ENCODE measurements at regions not wholly inside any gene's neighbourhood (a gene's known extent, or its start where the extent isn't known, plus 50 kb on each side); places are given as distances from the start of the nearest gene placed in this dataset.
A peak's percentile ranks its signal among the peaks of the same experiment; 100 is the strongest.

DNA sequence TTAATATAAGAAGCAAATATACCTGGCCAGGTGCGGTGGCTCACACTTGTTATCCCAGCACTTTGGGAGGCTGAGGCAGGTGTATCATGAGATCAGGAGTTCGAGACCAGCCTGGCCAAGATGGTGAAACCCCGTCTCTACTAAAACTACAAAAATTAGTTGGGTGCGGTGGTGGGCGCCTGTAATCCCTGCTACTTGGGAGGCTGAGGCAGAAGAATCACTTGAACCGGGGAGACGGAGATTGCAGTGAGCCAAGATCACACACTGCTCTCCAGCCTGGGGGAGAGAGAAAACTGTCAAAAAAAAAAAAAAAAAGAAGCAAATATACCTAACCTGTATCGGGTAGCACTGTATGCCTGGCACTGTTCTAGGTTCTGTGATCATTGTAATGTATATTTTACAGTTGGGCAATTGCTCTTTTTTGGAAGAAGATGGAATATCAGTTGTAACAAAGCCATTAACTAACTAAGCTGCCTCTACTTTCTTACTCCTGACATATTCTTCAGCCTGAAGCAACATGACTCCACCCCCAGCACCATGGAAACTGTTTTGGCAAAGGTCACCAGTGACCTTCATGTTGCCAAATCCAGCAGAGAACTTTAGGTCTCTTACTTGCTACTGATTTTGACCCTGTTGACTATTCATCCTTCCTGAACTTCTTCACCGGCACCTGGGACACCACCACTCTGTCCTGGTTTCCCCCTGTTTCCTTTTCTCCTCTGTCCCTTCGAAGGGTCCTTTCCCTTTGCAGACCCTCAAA, 203.8 kb downstream of the RPLP1 start:
- no peak for DNase-seq (ENCODE audit: low spot score)

DNA sequence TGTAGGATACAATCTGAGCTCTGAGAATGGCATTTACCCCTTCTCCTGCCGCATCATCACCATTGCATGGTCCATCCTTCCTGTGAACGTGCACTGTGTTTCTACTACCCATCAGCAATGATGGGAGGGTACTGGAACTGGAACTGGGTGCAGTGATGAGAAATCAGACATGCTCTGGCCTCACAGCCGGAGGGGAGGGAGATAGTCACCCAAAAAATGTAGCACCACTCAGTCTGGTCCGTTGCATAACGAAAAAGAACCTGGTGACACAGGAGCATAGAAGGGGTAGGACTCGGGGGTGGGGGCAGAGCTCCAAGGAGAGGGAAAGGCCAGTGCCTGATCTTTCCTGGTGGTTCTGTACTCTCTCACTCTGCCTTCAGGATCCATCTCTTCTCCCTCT, 205.0 kb downstream of the RPLP1 start:
- DNase-seq (ENCODE audit: low spot score), result no peak

DNA sequence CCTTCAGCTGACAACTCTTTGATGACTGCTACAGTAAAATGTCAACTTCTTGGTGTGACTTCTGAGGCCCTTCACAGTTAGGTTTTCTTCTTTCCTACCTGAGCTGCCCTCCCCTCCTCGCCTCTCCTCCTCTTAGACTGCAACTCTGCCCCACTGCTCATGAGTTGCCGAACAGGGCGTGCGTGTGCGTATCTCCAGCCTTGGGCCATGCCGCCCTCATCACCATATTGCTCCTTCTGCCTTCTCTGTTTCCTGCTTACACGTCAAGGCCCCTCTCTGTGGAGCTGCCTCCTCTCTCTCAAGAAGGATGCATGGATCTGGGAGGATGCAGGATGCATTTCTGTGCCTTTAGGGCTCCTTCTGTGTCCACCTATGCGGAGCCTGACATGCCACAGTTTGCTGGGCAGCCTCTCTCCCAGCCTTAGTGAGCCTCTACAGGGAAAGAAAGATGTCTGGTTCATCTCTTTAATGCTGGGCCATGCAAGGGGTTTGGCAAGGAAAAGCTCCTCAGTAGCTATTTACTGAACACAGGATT, 205.9 kb downstream of the RPLP1 start:
- DNase-seq (ENCODE audit: low spot score), result no peak

DNA sequence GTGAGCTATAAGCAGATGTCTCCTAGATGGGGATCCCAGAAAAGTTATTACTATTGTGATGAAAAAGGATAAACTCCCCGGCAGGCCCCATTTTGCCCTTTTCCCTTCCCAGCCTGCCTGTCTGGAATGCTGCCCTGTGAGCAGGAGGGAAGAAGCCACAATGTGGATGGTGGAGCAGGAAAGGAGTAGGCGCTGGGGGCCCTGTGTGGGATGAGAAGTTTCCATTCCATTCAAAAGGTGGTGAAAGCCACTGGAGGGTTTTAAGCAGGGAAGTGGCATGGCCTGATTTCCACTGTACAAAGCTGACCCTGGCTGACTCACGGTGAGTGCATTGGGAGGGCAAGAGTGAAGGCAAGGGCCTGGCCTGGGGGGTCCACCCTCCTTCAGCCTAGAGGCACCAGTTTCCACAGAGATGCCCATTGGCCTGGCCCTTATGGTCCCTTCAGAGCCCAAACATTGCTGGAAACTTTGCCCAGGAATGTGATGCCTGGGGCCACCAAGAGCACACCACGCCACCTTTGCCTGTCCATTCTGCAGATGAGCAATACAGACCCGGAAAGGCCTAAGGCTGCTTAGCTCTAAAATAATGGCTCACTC, 206.9 kb downstream of the RPLP1 start:
- DNase-seq (ENCODE audit: low spot score), result no peak

DNA sequence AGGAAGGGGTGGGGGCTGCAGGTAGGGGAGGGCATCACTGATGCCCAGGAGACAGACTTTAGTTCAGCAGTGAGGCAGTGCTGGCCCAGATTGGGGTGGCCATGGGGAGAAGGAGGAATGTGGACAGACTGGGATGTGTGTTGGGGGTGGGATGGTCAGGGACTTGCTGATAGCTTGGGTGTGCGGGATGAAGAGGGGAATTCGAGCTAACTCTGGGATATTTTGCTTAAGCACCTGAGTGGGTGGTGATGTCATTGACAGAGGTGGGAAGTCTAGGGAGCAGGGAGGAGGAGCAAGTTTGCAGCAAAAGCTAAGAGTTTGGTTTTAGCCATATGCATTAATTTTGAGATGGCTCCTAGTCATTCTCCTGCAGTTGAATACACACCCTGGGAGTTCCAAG, 207.5 kb downstream of the RPLP1 start:
- no peak for DNase-seq (ENCODE audit: low spot score)

DNA sequence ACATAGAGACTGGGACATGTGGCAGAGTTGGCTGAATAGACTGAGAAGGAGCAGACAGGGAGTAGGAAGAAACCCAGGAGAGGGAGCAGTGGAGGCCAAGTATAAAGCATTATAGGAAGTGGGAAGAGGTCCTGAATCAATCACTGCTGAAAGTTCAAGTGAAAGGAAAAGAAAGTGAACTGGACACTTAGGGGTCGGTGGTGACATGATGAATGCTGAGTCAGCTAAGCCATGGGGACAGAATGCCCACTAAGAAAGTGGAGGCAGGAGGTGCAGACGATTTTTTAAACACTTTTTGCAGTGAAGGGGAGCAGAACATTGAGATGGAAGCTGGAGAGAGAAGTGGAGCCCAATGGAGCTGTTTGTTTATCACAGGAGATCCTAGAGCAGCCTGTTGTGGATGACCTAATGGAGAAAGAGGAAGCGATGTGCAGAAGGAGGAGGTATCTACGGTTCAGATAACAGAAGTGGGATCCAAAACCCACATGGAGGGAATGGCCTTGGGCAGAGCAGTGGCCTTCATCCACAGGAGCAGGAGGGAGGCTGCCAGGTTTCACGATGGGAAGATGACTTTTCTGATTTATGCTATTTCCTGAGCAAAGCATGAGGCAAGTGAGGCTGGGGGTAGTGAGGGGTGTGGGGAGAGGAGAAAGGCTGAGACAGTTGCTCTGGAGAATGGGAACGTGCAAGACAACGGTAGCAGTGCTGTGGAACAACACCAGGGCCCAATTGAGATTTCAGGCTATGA, 208.2 kb downstream of the RPLP1 start:
- DNase-seq (ENCODE audit: low spot score), result no peak

DNA sequence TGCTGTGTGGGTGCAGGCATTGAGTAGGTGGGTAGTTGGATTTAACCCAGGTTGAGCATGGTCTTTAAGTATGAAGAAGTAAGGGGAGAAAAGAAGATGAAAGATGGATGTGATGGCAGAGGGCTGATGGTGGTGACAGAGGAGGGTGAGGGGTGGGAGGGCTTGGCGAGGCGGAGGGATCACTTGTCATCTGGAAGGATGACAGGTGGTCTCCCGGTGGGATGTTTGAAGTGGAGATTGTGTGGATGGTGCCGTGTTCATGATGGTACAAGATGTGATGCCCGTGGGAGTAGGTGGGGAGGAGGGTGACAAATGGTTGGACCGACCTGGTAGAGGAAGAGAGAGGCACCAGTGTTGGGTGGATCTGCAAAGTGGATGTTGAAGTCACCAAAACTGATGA, 208.8 kb downstream of the RPLP1 start:
- no peak for DNase-seq (ENCODE audit: low spot score)

DNA sequence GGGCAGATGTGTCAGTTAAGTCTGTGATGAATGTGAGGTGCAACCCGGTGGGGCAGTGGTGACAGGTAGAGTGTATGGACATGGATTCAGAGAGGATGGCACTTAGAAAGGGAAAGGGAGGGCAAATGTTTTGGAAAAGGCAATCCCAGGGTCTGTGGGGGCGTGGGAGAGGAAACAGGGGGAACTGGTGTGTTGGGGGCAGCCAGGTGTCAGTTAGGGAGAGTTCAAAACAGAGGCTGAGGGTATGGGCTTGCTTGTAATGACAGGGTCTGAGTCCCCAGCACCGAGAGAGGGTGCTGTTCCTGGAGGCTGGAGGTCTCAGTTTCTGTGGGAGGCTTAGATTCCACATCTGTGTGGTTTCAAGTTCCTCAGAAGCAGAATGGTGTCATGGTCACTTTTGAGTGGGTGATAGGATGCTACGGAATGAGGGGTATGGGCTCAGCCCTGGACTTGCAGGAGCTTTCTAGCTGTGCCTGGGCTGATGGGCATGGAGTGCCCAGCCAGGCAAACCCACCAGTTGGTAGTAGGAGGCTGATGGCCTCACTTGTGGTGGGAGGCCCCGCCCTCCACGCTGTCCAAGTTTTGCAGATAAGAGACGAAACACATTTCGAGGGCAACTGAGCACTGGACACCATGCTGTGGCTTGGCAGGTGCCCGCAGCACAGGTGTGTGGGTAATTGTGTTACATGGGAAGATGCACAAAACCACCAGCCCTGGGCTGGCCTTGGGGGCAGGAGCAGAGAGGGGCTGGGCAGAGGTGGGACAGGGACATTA, 209.4 kb downstream of the RPLP1 start:
- DNase-seq (ENCODE audit: low spot score), result no peak

DNA sequence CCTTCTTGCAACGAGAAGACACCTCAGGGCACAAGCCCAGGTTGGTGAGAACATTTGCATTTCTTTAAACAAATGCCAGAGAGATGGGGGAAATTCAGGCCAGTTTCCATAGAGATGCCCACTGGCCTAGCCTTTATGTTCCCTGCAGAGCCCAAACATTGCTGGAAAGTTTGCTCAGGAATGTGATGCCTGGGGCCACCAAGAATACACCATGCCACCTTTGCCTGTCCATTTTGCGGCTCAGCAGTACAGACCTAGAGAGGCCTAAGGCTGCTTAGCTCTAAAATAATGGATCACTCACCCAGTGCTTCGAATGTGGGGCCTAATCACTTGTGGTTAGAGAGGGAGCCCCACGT, 210.0 kb downstream of the RPLP1 start:
- no peak for DNase-seq (ENCODE audit: low spot score)

DNA sequence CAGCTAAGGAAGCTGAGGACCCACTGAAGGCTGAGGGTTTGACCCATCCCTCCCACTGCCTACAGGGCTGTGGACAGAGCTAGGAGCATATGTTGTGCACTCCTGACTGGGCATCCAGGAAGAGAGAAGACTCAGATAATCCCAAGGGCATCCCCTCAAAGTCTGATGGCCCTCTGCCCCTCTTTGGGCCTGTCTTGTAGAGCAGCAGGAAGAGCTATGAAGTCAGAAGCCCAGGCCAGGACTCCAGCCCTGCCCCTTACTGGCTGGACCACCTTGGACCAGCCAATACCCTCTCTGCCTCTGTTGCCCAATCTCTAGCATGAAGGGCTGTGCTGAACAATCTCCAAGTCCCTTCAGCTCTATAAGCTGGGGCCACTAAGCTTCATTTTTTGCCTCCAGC, 210.8 kb downstream of the RPLP1 start:
- DNase-seq (ENCODE audit: low spot score), result no peak

DNA sequence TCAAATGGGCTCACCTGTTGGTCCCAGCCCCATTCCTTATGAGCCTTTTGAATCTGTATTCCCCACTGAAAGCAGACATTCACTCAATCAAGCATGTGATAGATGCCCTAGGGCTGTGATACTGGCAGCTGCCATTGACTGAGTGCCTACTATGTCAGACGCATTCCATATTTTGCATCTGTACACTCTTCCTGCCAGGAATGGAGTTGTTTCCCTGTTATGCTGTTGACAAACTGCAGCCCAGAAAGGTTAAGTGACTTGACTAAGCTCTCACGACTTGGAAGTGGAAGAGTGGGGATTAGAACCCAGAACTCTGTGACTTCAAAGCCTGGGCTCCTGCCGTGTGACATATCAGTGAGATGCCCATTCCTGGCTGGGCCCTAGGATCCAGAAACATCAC, 211.4 kb downstream of the RPLP1 start:
- DNase-seq (ENCODE audit: low spot score), result no peak

DNA sequence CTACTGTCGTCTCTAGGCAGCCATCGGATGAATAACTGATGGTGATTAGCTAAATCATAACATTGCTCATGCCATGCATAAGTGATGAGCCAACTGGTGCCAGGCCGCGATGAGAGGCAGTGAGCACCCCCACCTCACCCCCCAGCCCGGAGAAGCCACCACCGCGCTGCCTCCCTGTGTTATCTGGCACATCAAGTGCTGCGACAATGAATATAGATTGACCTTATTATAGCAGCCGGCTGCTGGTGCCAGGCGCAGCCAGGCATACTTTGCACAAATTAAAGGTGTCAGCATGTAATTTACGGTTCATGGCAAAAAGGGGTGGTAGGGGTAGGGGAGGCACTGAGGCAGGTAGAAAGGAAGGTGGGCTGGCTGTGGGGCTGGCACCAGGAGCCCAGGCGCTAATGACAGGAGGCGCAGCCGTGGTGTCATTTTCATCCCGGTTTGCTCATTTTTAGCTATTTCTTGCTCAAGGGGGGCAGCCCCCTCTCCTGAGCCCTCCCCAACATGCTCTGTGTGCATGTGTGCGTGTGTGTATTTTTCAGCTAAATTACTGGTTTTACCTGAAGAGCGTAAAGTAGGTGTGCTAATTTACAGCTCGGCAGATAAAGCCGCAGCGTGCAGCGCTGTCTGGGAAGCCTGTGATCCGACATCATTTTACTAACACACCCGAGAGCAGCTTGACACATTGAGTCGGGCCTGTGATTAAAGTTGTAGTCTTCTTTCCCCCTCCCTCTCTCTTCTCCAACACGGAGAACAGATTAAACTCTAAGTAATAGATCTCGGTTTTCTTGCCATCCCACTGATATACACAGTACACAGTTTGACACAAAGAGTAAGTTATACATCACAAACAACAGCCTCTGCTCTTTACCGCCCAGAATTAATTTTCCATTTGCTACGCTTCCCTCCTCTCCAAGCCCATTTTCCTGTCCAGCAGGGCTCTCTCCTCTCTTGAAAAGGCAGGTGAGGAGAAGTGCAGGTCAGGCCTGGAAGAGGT, 212.3 kb downstream of the RPLP1 start:
- peak; percentile 31 for DNase-seq (ENCODE audit: low spot score)

DNA sequence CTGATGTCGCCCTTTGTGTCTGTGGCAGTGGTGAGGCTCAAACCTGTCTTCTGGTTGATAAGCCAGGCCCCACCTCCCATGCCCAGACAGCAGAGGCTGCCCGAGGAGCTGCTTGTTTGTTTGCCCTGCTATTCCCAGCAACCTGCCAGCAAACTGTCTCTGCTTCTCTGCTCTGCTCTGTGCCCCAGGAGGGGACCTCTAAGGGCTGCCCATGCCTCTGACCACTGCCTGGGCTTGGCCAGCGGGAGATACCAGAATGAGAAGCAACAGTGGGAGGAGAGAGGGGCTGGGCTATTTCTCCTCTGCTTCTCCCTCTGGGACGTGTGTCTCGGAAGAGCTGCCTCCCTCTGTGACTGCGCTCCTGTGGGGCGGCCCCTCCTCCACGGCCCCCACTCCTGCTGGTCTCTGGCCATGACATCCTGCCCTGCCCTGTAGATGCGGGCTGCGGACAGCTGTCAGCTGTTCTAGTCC, 213.1 kb downstream of the RPLP1 start:
- no peak for DNase-seq (ENCODE audit: low spot score)

DNA sequence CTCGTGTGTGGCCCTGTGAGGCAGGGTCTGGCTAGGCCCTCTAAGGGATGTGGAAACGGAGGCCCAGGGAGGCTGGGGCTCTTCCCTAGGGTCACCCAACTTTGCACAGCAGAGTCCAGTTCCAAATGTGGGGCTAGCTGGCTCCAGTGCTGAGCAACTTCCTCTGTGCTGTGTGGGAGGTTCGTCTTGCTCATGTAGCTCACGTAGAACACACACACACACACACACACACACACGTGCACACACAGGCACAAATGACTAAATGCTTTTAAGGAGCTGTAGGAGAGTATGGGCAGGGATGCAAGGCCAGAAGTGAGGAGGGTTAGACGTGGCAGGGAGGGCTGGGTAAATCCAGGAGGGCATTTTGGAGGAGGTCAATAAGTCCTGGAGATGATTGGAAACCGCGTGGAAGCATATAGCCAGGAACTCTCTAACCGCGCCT, 213.8 kb downstream of the RPLP1 start:
- no peak for DNase-seq (ENCODE audit: low spot score)

DNA sequence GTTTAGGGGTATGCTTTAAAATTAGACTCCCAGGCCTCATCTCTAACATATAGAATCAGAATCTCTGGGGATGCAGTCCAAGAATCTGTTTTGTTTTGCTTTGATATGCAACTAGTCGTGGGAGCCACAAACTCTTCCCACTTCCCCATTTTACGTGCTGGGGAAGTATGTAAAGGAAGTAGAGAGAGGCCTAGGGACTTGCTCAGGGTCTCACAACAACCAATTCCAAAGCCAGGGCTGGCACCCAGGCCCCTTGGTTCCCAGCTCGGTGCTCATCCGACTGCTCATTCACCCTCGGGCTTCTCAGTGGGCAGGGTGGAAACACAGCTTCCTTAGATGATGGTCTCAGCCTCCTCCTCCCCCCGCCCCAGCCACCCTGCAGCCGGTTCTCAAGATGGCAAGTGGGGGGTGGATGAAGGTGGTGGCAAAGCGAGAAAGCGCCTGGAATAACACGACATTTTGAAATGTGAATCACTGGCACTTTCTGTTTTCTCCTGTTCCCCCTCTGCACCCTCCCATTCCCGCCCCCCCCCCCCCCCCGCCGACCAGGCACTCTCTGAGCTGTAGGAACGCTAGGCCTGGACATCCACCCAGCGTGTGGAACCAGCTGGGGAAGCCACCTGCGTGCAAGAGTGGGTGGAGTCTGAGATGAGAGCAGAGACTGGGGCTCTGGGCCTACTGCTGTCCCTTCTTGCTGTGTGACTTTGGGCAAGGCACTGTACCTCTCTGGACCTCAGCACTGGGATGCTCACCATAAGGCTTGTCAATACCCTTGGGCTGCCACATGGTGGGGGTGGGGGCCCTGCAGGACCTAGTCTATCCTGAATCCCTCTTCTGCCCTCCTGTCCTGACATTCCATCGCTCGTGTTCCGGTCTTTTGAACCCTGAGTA, 214.5 kb downstream of the RPLP1 start:
- peak; percentile 53 for DNase-seq (ENCODE audit: low spot score)

DNA sequence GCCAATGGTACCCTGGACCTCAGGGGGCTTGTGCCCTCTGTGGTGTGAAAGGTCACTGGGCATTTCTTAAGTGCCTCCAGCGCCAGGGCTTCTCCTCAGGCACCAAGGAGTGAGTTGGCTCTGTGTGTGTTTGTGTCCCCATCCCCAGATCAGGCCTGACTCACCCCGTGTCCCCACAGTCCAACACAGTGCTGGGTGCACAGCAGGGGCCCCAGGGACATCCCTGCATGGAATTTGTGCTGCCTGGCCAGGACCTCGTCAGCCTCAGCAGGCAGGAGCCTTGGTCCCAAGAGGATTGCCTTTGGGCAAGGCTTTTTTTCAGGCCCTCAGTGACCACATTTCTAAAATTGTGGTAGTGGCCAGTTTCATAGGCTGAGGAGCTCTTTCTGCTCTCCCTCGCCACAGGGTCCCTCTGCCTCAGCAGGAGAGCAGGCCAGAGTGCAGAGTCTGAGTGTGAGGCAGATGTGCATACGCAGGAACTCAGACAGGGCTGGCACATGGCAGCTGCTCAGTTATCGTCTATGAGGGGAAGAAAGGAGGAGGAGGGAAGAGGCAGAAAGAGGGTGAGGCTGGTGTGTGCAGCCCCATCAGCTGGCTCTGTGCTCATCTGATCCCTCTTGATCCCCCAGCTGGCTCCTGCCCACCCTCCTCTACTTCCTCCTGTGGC, 215.6 kb downstream of the RPLP1 start:
- DNase-seq (ENCODE audit: low spot score), result no peak

DNA sequence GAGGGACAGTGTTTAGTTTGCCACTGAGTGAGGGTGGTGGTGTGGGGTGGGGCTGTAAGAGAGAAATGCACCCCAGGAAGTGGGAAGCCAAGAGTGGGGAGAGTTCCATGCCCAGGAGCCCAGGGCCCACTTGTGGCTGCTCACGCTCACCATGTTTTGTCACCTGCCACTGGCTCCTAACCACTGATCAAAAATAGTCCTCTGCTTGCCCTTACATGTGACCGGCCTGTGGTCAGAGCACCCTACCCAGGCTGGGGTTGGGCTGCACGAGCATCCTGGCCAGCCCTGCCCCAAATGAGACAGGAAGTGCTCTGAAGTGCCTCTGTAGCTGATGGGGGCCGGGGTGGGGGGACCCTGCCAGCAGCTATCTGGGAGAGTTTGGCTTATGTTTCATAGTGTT, 216.3 kb downstream of the RPLP1 start:
- DNase-seq (ENCODE audit: low spot score), result no peak

DNA sequence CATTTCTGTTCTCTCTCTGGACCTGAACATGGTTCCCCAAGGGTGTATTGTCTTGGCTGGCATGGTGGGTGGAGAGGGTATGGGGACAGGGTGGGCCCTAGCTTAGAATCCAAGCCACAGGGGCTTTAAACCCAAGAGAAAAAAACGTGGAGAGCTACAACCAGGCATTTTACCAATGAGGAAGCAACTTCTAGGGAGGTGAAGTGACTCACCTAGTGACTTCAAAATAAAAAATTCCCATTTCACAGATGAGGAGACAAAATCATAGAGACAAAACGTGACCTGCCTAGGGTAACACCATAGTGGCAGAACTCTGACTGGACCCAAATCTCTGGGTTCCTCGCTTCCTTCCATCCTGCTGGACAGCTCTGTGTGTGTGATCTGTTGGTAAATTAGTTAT, 216.8 kb downstream of the RPLP1 start:
- DNase-seq (ENCODE audit: low spot score), result no peak

DNA sequence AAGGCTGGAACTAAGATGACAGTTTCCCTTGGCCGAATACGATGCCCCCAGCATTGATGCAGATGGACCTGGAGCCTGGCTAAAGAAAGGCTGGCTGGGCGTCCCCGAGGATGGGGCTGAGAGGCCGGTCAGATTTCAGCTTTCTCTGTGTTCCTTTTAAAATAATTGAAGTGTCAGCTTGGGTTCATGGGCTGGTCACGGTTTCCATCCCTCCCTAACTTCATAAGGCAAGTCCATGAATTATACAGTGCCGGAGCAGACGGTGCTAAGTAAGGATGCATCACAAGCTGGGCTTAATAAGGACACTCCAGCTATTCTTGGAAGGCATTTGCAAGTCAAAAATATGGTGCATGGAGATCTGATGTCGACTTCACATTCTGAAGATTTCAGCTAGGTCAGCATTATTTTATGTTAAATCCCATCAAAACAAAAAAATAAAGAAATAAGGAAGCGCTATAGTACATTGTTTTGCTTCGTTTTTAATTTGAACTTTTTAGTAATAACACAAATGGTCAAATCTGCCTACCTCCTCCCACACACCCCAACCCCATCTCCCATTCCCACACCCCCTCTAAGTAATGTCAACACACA, 220.8 kb downstream of the RPLP1 start:
- DNase-seq (ENCODE audit: low spot score), result no peak

Data from globus pallidus (tissue), 1 donor.